H9 (cell line): ENCODE measurements at regions not wholly inside any gene's neighbourhood (a gene's known extent, or its start where the extent isn't known, plus 50 kb on each side); places are given as distances from the start of the nearest gene placed in this dataset.

ENCODE experiments used
- DNase-seq: peaks from one replicate; pipeline ENCODE4 v3.0.0-alpha.2; 2017
- H2AFZ ChIP-seq: one replicate; pipeline ENCODE4 v1.6.1; 2013; ENCODE audit warnings: mild to moderate bottlenecking, low read length, control low read depth, moderate library complexity
- H2AK5ac ChIP-seq: 2 replicates; pipeline ENCODE4 v1.6.1; 2013; ENCODE audit warnings: low read length, control low read depth, mixed read lengths; ENCODE audit not compliant: insufficient read length
- H2BK120ac ChIP-seq: one replicate; pipeline ENCODE4 v1.6.1; 2013; ENCODE audit warnings: low read depth, mild to moderate bottlenecking, low read length, control low read depth, inconsistent platforms; ENCODE audit not compliant: poor library complexity, severe bottlenecking
- H2BK12ac ChIP-seq: 2 replicates; pipeline ENCODE4 v1.6.1; 2013; ENCODE audit warnings: low read length, control low read depth, mixed read lengths, low read depth; ENCODE audit not compliant: insufficient read length
- H2BK15ac ChIP-seq: 2 replicates; pipeline ENCODE4 v1.6.1; 2013; ENCODE audit warnings: low read depth, low read length, control low read depth
- H2BK20ac ChIP-seq: one replicate; pipeline ENCODE4 v1.6.1; 2013; ENCODE audit warnings: low read depth, mild to moderate bottlenecking, low read length, control low read depth, inconsistent platforms; ENCODE audit not compliant: poor library complexity, severe bottlenecking
- H2BK5ac ChIP-seq: 2 replicates; pipeline ENCODE4 v1.6.1; 2013; ENCODE audit warnings: low read length, control low read depth, mixed read lengths; ENCODE audit not compliant: insufficient read length
- H3K14ac ChIP-seq: 2 replicates; pipeline ENCODE4 v1.6.1; 2013; ENCODE audit warnings: low read length, control low read depth; ENCODE audit not compliant: insufficient read depth
- H3K18ac ChIP-seq: 2 replicates; pipeline ENCODE4 v1.6.1; 2013; ENCODE audit warnings: low read depth, mild to moderate bottlenecking, mixed read lengths, low read length, control low read depth; ENCODE audit not compliant: insufficient read length
- H3K23ac ChIP-seq: 2 replicates; pipeline ENCODE4 v1.6.1; 2013; ENCODE audit warnings: low read length, control low read depth, mixed read lengths, low read depth; ENCODE audit not compliant: insufficient read length
- H3K23me2 ChIP-seq: 2 replicates; pipeline ENCODE4 v1.6.1; 2013; ENCODE audit warnings: low read depth, mild to moderate bottlenecking, mixed read lengths, low read length, control low read depth; ENCODE audit not compliant: insufficient read length, poor library complexity, severe bottlenecking
- H3K27ac ChIP-seq: 2 replicates; pipeline ENCODE4 v1.5.1; 2013; ENCODE audit warnings: low read length, control low read depth, mixed read lengths, low read depth; ENCODE audit not compliant: insufficient read length
- H3K27me3 ChIP-seq: 2 replicates; pipeline ENCODE4 v1.6.1; 2013; ENCODE audit warnings: low read length, control low read depth, inconsistent platforms; ENCODE audit not compliant: insufficient read depth
- H3K4ac ChIP-seq: 2 replicates; pipeline ENCODE4 v1.6.1; 2013; ENCODE audit warnings: low read depth, mild to moderate bottlenecking, control low read depth, inconsistent platforms, low read length, moderate library complexity
- H3K4me1 ChIP-seq: 2 replicates; pipeline ENCODE4 v1.6.1; 2013; ENCODE audit warnings: low read length, control low read depth, inconsistent platforms; ENCODE audit not compliant: insufficient read depth
- H3K4me2 ChIP-seq: 2 replicates; pipeline ENCODE4 v1.6.1; 2013; ENCODE audit warnings: low read length, control low read depth, mixed read lengths; ENCODE audit not compliant: insufficient read length, insufficient read depth
- H3K56ac ChIP-seq: 2 replicates; pipeline ENCODE4 v1.6.1; 2013; ENCODE audit warnings: low read depth, mild to moderate bottlenecking, mixed read lengths, low read length, control low read depth; ENCODE audit not compliant: insufficient read length
- H3K79me1 ChIP-seq: 2 replicates; pipeline ENCODE4 v1.6.1; 2013; ENCODE audit warnings: low read depth, mild to moderate bottlenecking, moderate library complexity, low read length, control low read depth, inconsistent platforms; ENCODE audit not compliant: insufficient read depth, poor library complexity, severe bottlenecking
- H3K79me2 ChIP-seq: 2 replicates; pipeline ENCODE4 v1.6.1; 2013; ENCODE audit warnings: low read length, control low read depth, inconsistent platforms; ENCODE audit not compliant: insufficient read depth
- H3K9ac ChIP-seq: 2 replicates; pipeline ENCODE4 v1.6.1; 2013; ENCODE audit warnings: low read length, control low read depth, mixed read lengths; ENCODE audit not compliant: insufficient read length; ENCODE audit errors: extremely low read depth
- H3K9me3 ChIP-seq: one replicate; pipeline ENCODE4 v1.6.1; 2013; ENCODE audit warnings: low read depth, low read length, inconsistent platforms; ENCODE audit not compliant: control insufficient read depth
- H3T11ph ChIP-seq: one replicate; pipeline ENCODE4 v1.6.1; 2013; ENCODE audit warnings: mild to moderate bottlenecking, low read length, control low read depth, inconsistent platforms
- H4K20me1 ChIP-seq: one replicate; pipeline ENCODE4 v1.6.1; 2013; ENCODE audit not compliant: control insufficient read depth, insufficient read length, insufficient read depth
- H4K5ac ChIP-seq: 2 replicates; pipeline ENCODE4 v1.6.1; 2013; ENCODE audit warnings: low read depth, mild to moderate bottlenecking, mixed read lengths, low read length, control low read depth; ENCODE audit not compliant: insufficient read length
- H4K8ac ChIP-seq: replicated peaks from 2 replicates; pipeline ENCODE4 v1.6.1; 2013; ENCODE audit warnings: low read length, control low read depth, mixed read lengths, low read depth; ENCODE audit not compliant: insufficient read length
- H4K91ac ChIP-seq: 2 replicates; pipeline ENCODE4 v1.6.1; 2013; ENCODE audit warnings: low read depth, mild to moderate bottlenecking, moderate library complexity, mixed read lengths, low read length, control low read depth; ENCODE audit not compliant: insufficient read length
- H3K27ac Mint-ChIP-seq, 3 experiments: 2 replicates in 2 of 3; 3 replicates in 1 of 3; pipeline ENCODE4 v1.8.0; 2020 to 2021; ENCODE audit warnings: mixed read lengths in 3 of 3, mild to moderate bottlenecking in 1 of 3, moderate library complexity in 1 of 3
- H3K27me3 Mint-ChIP-seq: 2 replicates; pipeline ENCODE4 v1.8.0; 2021; ENCODE audit warnings: low read depth, mild to moderate bottlenecking, moderate library complexity, mixed read lengths
- H3K36me3 Mint-ChIP-seq, 3 experiments: 2 replicates in 2 of 3; 3 replicates in 1 of 3; pipeline ENCODE4 v1.8.0; 2020 to 2021; ENCODE audit warnings: low read depth in 3 of 3, mixed read lengths in 3 of 3; ENCODE audit not compliant: insufficient read depth in 1 of 3
- H3K4me1 Mint-ChIP-seq, 2 experiments: 2 replicates each; pipeline ENCODE4 v1.8.0; 2020; ENCODE audit warnings: mixed read lengths in 2 of 2
- H3K4me3 Mint-ChIP-seq, 2 experiments: 2 replicates in 1 of 2; 3 replicates in 1 of 2; pipeline ENCODE4 v1.8.0; 2020 to 2021; ENCODE audit warnings: mild to moderate bottlenecking in 2 of 2, mixed read lengths in 2 of 2, moderate library complexity in 1 of 2
- H3K9me3 Mint-ChIP-seq, 2 experiments: 2 replicates in 1 of 2; 3 replicates in 1 of 2; pipeline ENCODE4 v1.8.0; 2020; ENCODE audit warnings: mild to moderate bottlenecking in 2 of 2, mixed read lengths in 2 of 2, moderate library complexity in 1 of 2
- CTCF ChIP-seq: fragments of 200-600 bp; sonication (generic); conservative IDR thresholded peaks from 3 replicates; pipeline ENCODE4 v1.8.0; 2021; ENCODE audit warnings: antibody characterized with exemption, mild to moderate bottlenecking
- WGBS: extraction: QIAGEN DNeasy Blood & Tissue Kit; methylation state at CpG from one replicate; pipeline ENCODE4 v1.1.7; 2013; ENCODE audit warnings: missing lambda C conversion rate, low lambda C conversion rate, mixed read lengths; ENCODE audit not compliant: insufficient read length; ENCODE audit errors: extremely low coverage; 5-methylcytosine and 5-hydroxymethylcytosine counted together

DNA sequence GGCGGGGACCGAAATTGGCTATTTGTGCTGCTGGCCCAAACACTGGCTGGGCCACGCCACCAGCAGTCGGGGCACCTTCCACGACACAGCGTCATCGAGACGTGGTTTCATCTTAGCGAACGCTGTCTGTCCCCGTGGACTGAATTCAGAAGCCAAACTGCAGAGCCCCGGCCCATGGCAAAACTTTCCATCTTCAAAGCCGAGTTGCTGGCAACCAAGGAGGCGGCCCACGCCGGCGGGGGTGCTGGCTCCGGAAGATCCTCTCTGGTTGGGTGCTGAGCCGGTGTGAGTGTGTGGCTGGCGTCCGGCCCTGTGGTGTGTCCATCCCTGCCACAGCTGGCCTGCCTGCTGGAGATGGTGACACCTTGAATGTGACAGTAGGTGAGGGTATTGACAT, 96.6 kb upstream of the ADRA2C start:
- H3K4me3 Mint-ChIP-seq = no peak overlapping the region
- Histone ChIP-seq H3K14ac (no peak overlapping the region; the same call in 1 of the 2 replicates), H2AK5ac (no peak overlapping the region), H3K9me3 (peaks cover 6% of the 10 kb centered on the region), H3K27ac (no peak overlapping the region), H3K56ac (no peak overlapping the region), H3K79me2 (no peaks in the 10 kb centered on the region), H4K5ac (no peak overlapping the region), H4K20me1 (no peaks in the 10 kb centered on the region), H3K4ac (no peak overlapping the region), H4K8ac (no peak overlapping the region), H2BK12ac (no peak overlapping the region), H3K4me2 (no peak overlapping the region), H2BK15ac (no peak overlapping the region), H2BK120ac (no peak overlapping the region), H3K9ac (no peak overlapping the region), H3K23me2 (no peaks in the 10 kb centered on the region), H3K79me1 (no peaks in the 10 kb centered on the region), H2BK5ac (no peak overlapping the region), H3K27me3 (no peaks in the 10 kb centered on the region), H2BK20ac (no peak overlapping the region), H3T11ph (no peak overlapping the region), H4K91ac (no peak overlapping the region), H3K23ac (no peak overlapping the region), H3K4me1 (no peaks in the 10 kb centered on the region), H3K18ac (no peak overlapping the region), H2AFZ (no peak overlapping the region)
- peaks cover 17% of the 10 kb centered on the region for H3K27me3 Mint-ChIP-seq
- no peaks in the 10 kb centered on the region for H3K4me1 Mint-ChIP-seq
- H3K27ac Mint-ChIP-seq = no peak overlapping the region; a peak in 1 of 7 replicates
- peaks cover 7 to 10% of the 10 kb centered on the region in 2 experiments; a peak in 4 of 5 replicates for H3K9me3 Mint-ChIP-seq
- no peak for TF ChIP-seq CTCF
- no peaks in the 10 kb centered on the region; a peak in 2 of 7 replicates for H3K36me3 Mint-ChIP-seq
- WGBS = no CpG with 5 or more reads among the region's 21 CpGs
- DNase-seq = no peak
